IMR-90 (cell line): ENCODE measurements at regions not wholly inside any gene's neighbourhood (a gene's known extent, or its start where the extent isn't known, plus 50 kb on each side); places are given as distances from the start of the nearest gene placed in this dataset.

Source experiments
- BHLHE40 ChIP-seq: fragments of 150-350 bp; IDR thresholded peaks from 2 replicates; pipeline ENCODE4 v1.6.1; 2016; ENCODE audit warnings: mild to moderate bottlenecking, low read depth, low read length
- CTCF ChIP-seq: conservative IDR thresholded peaks from 2 replicates; pipeline ENCODE4 v1.5.1; 2012; ENCODE audit warnings: mild to moderate bottlenecking, low read depth, low read length, improper control_type of control experiment
- MXI1 ChIP-seq: IDR thresholded peaks from 2 replicates; pipeline ENCODE4 v1.6.1; 2012; ENCODE audit warnings: low read depth, mild to moderate bottlenecking, low read length, moderate library complexity, borderline replicate concordance
- POLR2A ChIP-seq: IDR thresholded peaks from 2 replicates; pipeline ENCODE4 v1.6.1; 2012; ENCODE audit warnings: mild to moderate bottlenecking, low read depth, low read length
- RAD21 ChIP-seq: IDR thresholded peaks from 2 replicates; pipeline ENCODE4 v1.6.1; 2012; ENCODE audit warnings: low read length, improper control_type of control experiment
- RFX5 ChIP-seq: IDR thresholded peaks from 2 replicates; pipeline ENCODE4 v1.8.0; 2012; ENCODE audit warnings: low read depth, mild to moderate bottlenecking, low read length, moderate library complexity
- USF2 ChIP-seq: fragments of 150-350 bp; IDR thresholded peaks from 2 replicates; pipeline ENCODE4 v1.6.1; 2017; ENCODE audit warnings: mild to moderate bottlenecking, antibody characterized with exemption, low read length, low read depth

GRCh38 chr1:69148731-69149130 lies 419.0 kb upstream of the LRRC7 start:
- TF ChIP-seq CTCF (no peak), BHLHE40 (no peak), MXI1 (no peak), RAD21 (no peak), RFX5 (no peak), POLR2A (no peak), USF2 (no peak)
